ENCODE measurements at regions not wholly inside any gene's neighbourhood (a gene's known extent, or its start where the extent isn't known, plus 50 kb on each side); places are given as distances from the start of the nearest gene placed in this dataset.

GRCh38 chr14:75369506-75369905 is 58.3 kb upstream of the JDP2 start:
- TF ChIP-seq CTCF (conservative IDR thresholded peaks at IDR 0.05; ENCODE audit: low read length) (no peak), EZH2phosphoT487 (IDR thresholded peaks at IDR 0.05; ENCODE audit: borderline replicate concordance, low read depth, low read length) (no peak)
